ENCODE measurements at regions not wholly inside any gene's neighbourhood (a gene's known extent, or its start where the extent isn't known, plus 50 kb on each side); places are given as distances from the start of the nearest gene placed in this dataset.
"Not testable (repeated sequence)": the region's sequence is repeated elsewhere in the genome, so short reads cannot be mapped to it uniquely, and the experiment has no call there.

DNA sequence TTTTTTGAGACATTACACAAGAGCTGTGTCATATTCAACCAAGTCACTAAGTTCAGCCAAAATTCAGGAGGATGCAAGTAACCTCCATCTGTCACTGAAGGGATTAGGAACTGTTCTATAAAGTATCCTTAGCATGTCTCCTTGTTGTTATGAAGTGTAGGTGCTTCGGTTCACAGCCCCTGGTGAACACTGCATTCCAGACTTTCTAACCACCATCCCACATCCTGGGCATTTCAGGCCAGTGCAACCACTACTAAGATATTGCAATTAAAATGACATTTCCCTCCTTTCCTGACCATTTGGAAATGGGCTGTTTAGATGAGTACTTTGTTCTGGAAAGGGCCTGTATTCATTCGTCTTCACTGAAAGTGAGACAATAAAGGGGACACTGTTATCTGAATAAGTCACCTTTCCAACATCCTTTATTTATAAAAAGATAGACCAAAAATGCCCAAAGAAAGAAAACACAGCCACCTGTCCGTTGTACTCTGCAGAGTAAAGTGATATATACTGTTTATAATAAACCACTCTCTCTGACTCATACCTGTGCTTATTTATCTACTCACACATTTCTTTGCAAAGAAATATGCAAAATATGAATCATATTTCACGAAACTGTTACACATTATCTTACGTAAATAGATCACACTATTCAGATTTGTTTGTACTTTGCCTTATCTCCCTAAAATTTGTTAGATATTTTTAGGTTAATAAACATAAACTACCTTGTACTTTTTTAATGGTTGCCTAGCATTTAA lies 861.9 kb downstream of the CDH18 start:
- DNase-seq, result no peak
- in situ Hi-C loops (cut with MboI; ENCODE audit: low pct_unique_long_range_greater_than_20kb, low sequenced_read_pairs), result no loop called here

DNA sequence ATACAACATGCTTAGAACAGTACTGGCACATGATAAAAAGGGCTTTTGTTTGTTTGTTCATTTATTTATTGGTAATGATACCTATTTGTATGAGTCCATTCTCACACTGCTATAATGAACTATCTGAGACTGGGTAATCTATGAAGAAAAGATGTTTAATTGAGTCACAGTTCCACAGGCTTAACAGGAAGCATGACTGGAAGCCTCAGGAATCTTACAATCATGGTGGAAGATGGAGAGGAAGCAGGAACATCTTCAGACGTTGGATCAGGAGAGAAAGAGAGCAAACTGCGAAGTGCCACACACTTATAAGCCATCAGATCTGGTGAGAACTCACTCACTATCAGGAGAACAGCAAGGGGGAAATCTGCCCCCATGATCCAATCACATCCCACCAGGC lies 847.7 kb downstream of the CDH18 start:
- DNase-seq, result no peak
- in situ Hi-C loops (cut with MboI; ENCODE audit: low pct_unique_long_range_greater_than_20kb, low sequenced_read_pairs), result no loop called here

DNA sequence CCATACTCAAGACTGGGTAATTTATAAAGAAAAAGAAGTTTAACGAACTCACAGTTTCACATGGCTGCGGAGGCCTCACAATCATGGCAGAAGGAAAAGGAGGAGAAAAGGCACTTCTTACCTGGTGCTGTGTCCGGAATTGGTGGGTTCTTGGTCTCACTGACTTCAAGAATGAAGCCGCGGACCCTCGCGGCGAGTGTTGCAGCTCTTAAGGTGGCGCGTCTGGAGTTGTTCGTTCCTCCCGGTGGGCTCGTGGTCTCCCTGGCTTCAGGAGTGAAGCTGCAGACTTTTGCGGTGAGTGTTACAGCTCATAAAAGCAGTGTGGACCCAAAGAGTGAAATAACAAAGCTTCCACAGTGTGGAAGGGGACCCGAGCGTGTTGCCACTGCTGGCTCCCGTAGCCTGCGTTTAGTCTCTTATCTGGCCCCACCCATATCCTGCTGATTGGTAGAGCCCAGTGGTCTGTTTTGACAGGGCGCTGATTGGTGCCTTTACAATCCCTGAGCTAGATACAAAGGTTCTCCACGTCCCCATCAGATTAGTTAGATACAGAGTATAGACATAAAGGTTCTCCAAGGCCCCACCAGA lies 846.0 kb downstream of the CDH18 start:
- in situ Hi-C loops (cut with MboI; ENCODE audit: low pct_unique_long_range_greater_than_20kb, low sequenced_read_pairs); DNase-seq: not testable (repeated sequence)

DNA sequence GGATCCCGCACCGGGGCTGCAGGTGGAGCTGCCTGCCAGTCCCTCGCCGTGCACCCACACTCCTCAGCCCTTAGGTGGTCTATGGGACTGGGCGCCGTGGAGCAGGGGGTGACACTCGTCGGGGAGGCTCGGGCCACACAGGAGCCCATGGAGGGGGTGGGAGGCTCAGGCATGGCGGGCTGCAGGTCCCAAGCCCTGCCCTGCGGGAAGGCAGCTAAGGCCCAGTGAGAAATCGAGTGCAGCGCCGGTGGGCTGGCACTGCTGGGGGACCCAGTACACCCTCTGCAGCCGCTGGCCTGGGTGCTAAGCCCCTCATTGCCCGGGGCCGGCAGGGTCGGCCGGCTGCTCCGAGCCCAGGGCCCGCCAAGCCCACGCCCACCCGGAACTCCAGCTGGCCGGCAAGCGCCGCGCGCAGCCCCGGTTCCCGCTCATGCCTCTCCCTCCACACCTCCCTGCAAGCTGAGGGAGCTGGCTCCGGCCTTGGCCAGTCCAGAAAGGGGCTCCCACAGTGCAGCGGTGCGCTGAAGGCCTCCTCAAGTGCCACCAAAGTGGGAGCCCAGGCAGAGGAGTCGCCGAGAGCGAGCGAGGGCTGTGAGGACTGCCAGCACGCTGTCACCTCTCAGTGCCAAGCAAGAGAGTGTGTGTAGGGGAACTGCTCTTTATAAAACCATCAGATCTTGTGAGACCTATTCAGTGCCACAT lies 845.1 kb downstream of the CDH18 start:
- DNase-seq; in situ Hi-C loops (cut with MboI; ENCODE audit: low pct_unique_long_range_greater_than_20kb, low sequenced_read_pairs): not testable (repeated sequence)

DNA sequence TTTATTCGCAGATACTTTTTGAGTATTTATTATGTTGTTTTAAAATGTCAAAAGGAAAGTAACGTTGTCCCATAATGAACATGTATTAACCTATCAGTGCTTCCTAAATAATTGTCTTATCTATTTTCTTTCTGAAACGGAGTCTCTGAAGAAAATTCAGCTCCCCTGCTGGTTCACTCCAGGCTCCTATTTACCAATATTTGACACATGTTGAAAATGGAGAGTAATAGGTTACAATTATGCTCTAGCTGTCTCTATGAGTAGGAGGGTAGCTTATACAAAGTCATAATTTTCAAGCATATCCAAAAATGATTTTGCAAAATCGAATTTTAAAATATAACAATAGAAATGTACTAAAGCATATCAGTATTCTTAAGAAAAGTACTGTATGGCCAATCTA lies 844.1 kb downstream of the CDH18 start:
- in situ Hi-C loops (cut with MboI; ENCODE audit: low pct_unique_long_range_greater_than_20kb, low sequenced_read_pairs), result no loop called here
- DNase-seq, result no peak

DNA sequence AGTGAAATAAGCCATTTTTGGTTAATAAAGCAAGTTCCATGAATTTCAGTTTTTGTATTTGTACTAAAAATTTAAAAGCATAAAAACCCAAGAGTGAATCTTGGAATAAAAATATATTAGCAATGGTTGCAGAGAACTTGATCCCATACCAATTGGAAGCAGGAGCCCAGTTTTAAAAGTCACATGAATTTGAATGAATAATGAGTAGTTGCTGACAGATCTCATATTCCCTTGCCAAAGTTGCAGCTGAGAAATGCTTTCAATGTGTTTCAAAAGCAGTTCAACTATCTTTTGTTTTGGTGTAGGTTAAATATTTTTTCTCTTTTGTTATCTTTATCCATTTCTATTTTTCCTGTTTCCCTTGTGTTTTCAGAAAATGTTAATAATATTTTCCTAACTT lies 818.6 kb downstream of the CDH18 start:
- no peak for DNase-seq
- in situ Hi-C loops (cut with MboI; ENCODE audit: low pct_unique_long_range_greater_than_20kb, low sequenced_read_pairs), result no loop called here

DNA sequence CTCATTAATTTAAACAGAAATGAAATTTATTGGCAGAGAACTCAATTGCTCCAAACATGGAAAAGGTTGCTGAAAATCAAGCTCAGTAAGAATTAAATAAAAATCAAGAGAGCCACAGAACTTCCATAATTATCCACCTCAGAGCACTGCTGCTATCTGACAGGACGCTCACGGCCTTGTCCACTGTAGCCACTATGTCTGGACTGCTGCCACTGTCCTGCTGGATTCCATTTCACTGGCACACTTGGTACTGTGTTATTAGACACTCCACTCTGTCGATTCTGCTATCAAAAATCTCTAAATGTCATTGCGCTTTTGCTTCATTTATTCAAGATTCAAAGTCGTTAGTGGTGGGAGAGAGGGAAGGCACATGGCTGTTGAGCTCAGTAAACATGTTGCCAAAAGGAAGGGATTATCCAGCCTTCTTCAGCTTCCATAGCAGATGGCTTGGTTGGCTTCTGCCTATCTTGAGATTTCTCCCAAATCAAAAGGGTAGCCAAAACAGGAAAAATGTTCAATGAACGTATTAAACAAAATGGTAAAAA lies 815.0 kb downstream of the CDH18 start:
- in situ Hi-C loops (cut with MboI; ENCODE audit: low pct_unique_long_range_greater_than_20kb, low sequenced_read_pairs), result no loop called here
- no peak for DNase-seq

DNA sequence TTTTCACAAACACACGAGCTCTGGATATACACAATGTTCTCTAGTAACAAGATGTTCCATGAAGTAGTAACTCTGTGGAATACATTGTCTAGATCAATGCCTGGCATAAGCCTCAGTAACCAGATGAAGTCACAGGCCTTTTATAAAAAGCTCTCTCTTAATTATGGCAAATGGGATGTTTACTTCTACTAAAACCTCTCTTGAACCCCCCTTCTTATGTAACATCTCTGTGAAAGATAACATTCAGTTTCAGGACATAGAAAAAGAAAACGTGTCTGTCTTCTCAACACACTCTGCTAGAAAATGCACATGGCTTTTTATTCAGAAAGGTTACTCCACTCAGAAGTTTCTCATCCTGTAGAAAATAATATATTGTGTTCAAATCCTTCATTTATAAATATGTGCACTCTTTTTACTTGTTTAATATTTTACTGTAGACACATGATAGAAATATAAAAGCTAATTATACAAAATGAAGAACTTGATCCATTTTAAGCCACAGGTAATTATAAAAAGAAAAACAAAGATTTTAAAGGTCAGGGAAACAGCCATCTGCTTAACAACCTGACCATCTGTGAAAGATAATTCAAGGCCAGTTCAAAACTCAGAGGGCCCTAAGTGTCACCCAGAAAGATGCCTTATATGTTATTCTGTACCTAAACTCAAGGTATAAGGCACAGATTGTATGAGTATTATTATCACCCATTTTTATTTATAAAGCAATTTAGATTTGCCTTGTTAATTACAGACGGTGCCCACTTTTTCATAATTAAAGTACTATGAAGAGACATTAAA lies 812.0 kb downstream of the CDH18 start:
- DNase-seq, result no peak
- in situ Hi-C loops (cut with MboI; ENCODE audit: low pct_unique_long_range_greater_than_20kb, low sequenced_read_pairs), result no loop called here

DNA sequence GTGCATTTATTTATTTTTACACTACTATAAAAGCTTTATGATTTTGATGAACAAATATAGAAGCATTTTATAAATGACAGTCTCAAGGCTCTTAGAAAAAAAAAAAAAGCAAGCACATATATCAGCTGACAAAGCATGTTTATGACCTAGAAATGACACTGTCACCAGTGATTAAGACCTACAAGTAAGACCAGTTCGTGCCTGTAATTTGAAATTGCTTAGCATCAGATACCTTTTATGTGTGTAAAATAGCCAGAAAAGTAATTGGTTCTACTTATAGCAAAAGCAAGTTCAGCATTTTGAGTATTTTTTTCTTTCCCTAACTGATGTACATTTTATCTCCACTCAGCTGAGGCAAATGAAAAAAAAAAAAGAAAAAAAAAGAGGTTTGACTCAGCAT lies 808.4 kb downstream of the CDH18 start:
- in situ Hi-C loops (cut with MboI; ENCODE audit: low pct_unique_long_range_greater_than_20kb, low sequenced_read_pairs), result no loop called here
- no peak for DNase-seq

DNA sequence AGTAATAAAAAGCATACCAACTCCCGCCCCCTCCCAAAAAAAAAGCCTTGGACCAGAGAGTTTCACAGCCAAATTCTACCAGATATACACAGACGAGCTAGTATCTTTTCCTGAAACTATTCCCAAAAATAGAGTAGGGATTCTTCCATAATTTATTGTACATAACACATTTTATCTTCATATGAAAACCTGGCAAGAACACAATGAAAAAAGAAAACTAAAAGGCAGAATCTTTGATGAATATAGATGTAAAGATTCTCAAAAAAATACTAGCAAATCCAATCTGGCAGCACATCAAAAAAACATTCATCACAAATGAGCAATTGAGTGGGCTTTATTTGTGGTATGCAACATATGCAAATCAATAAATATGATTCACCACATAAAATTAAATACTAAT lies 798.8 kb downstream of the CDH18 start:
- no peak for DNase-seq
- in situ Hi-C loops (cut with MboI; ENCODE audit: low pct_unique_long_range_greater_than_20kb, low sequenced_read_pairs), result no loop called here

DNA sequence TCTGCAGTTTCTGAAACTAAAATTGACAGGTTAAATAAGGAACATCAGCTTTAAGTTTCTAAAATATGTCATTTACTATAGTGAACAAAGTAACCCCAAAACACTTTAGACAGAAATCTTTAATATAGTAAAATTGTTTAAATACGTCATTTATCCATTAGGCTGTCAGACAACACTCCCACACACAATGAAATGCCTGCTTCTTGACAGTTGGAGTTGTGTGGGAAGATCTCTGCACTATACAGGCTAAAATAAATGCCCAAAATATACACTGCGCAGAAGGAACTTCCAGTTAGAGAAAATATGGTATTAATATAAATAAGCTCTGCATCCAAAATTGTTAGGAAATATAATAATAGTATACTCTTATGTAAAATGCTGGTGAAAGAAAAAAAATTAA lies 794.4 kb downstream of the CDH18 start:
- DNase-seq, result no peak
- in situ Hi-C loops (cut with MboI; ENCODE audit: low pct_unique_long_range_greater_than_20kb, low sequenced_read_pairs), result no loop called here

DNA sequence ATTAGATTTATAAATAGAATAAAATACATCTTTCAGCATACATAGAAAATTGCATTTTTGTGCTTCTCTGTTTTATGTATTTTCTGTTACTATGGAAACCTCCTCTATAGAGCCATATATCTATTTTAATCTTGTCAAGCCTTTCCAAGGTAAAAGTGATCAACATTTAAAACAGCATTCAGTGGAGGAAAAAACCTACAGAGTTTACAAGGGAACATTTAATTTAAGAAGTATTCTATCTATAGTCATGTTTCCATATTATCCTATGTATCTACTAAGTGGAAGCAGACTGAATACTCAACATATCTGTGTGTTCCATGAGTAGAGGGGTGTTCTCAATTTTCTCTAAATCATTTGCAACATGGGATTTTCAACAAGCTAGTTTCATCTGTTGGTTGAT lies 791.4 kb downstream of the CDH18 start:
- in situ Hi-C loops (cut with MboI; ENCODE audit: low pct_unique_long_range_greater_than_20kb, low sequenced_read_pairs), result no loop called here
- no peak for DNase-seq

DNA sequence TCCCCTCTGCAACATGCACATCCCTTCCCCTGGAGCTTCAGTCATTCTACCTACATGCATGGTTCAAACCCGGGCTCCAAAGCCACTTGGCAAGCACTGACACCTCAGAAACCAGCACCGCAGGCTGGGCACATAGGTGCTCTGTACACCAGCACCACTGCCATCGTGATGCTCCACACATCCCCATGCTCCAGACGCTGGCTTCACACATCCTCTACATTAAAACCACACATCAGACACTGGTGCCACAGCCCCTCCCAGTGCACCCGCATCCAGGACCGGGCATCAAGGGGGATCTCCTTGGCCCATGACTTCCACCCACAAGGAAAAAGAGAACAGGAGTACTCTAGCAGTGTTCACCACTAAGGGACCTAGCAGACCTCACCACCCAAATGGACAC lies 787.7 kb downstream of the CDH18 start:
- in situ Hi-C loops (cut with MboI; ENCODE audit: low pct_unique_long_range_greater_than_20kb, low sequenced_read_pairs), result no loop called here
- DNase-seq, result no peak

DNA sequence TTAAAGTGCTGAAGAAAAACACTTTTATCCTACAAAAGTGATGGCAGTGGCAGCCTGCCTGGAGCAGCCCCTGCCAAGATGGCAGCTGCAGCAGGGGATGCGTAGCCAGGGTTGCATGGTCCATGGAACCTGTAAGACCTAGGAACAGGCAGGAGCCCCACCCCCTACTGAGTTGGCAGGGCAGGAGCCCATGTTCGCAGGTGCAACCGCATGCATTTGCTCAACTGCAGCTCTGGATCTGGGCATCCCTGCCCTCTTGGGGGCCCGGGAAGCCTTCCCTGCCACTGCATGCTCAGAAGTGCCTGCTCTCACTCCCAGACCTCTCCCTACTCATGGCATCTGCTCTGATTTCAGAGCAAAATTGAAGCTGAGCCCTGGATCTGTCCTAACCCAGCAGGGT lies 779.6 kb downstream of the CDH18 start:
- in situ Hi-C loops (cut with MboI; ENCODE audit: low pct_unique_long_range_greater_than_20kb, low sequenced_read_pairs), result no loop called here
- DNase-seq, result no peak

DNA sequence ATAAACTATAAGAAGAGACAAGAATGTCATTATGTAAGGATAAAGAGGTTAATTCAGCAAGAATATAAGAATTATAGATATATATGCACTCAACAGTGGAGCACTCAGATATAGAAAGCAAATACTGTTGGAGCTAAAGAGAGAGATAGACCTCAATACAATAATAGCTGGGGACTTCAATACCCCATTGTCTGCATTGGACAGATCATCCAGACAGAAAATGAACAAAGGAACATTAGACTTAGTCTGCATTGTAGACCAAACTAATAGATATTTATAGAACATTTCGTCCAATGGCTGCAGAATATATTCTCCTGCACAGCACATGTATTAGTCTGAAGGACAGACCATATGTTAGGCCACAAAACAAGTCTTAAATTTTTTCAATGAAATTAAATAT lies 777.1 kb downstream of the CDH18 start:
- in situ Hi-C loops (cut with MboI; ENCODE audit: low pct_unique_long_range_greater_than_20kb, low sequenced_read_pairs), result no loop called here
- no peak for DNase-seq

DNA sequence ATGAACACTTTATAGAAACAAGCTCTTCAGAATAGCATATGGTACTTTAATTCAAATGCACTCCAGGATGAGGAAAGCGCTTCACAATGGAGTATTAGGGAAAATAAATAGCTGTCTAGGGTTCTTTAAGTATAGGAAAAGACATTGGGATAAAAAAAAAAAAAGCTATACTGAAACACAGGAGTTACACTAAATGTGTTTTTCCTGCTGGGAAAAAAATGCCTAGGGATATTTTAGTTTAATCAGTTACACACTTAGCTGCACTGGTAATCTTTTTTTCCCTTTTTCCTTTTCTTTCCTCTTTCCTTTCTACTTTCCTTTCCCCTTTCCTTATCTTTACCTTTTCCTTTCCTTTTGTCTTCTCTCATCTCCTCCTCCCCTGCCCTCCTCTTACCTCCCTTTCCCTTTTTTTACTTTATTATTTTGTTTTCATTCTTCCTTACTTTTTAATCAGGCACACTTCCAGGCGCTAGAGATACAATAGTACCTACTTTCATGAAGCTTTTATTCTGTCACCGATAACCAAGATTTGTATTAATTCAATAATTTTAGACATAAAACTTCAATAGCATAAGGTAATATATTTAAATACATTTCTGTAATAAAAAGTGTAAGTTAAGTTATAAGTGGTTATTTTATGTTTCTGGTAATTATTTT lies 758.7 kb downstream of the CDH18 start:
- DNase-seq, result no peak
- in situ Hi-C loops (cut with MboI; ENCODE audit: low pct_unique_long_range_greater_than_20kb, low sequenced_read_pairs), result no loop called here

DNA sequence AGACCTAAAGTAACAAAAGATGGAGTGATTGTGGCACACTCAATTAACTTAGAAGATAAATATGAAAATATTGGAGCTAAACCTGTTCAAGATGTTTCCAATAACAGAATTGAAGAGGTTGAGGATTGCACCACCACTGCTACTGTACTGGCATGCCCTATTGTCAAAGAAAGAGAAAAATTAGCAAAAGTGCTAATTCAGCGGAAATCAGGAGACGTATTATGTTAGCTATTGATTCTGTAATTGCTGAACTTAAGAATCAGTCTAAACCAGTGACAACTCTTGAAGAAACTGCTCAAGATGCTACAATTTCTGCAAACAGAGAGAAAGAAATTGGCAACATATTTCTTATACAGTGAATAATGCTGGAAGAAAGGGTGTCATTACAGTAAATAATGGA lies 754.4 kb downstream of the CDH18 start:
- in situ Hi-C loops (cut with MboI; ENCODE audit: low pct_unique_long_range_greater_than_20kb, low sequenced_read_pairs), result no loop called here

DNA sequence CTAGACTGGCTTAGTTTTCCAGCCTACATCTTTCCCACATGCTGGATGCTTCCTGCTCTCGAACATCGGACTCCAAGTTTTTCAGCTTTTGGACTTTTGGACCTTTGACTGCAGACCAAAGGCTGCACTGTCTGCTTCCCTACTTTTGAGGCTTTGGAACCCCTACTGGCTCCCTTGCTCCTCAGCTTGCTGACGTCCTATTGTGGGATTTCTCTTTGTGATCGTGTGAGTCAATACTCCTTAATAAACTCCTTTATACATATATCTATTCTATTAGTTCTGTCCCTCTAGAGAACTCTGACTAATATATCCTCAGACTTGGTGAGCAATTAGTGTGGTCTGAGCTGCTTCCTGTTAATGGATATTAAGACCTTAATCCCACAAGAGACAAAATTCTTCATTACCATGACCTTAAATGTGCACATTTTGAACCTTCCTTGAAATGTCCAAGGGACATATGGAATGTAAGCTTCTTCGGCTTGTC lies 752.9 kb downstream of the CDH18 start:
- in situ Hi-C loops (cut with MboI; ENCODE audit: low pct_unique_long_range_greater_than_20kb, low sequenced_read_pairs), result no loop called here
- DNase-seq, result no peak

More for the DNA sequence above, 754.4 kb downstream of the CDH18 start:
- no peak for DNase-seq

DNA sequence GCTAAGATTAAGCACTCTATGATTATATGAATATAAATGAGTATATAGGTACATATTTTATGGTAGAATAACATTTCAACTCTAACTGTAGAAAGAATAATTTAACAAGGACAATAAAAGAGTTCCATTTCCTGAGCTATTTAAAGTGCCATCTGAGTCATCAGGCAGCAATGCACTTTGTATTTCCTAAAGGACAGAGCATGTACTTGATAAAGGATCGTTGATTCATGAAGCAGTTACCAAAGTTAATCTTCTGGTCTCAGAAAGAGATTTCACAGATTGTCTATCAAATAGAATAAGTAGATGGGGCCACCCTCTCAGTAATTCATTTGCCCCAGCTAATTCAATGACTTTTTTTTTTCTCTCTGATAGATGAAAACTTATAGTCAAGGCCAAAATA lies 747.8 kb downstream of the CDH18 start:
- in situ Hi-C loops (cut with MboI; ENCODE audit: low pct_unique_long_range_greater_than_20kb, low sequenced_read_pairs), result no loop called here

More for the DNA sequence above, 747.8 kb downstream of the CDH18 start:
- DNase-seq, result no peak

Measured in KBM-7 (cell line).